Keratinocyte (primary cell): ENCODE measurements at regions not wholly inside any gene's neighbourhood (a gene's known extent, or its start where the extent isn't known, plus 50 kb on each side); places are given as distances from the start of the nearest gene placed in this dataset.

Experiments
- CTCF ChIP-seq, 3 experiments: IDR thresholded peaks in 1 of 3; conservative IDR thresholded peaks in 1 of 3; optimal IDR thresholded peaks in 1 of 3; 2 replicates in 2 of 3; 3 replicates in 1 of 3; pipeline versions ENCODE3 to v1.5.1; 2011; ENCODE audit warnings: low read length in 3 of 3, mild to moderate bottlenecking in 3 of 3, moderate library complexity in 2 of 3, control low read depth in 1 of 3, inconsistent platforms in 1 of 3; ENCODE audit not compliant: insufficient read depth in 2 of 3; ENCODE audit errors: extremely low read depth in 1 of 3
- EZH2 ChIP-seq: IDR thresholded peaks from one replicate; pipeline ENCODE4 v1.6.1; 2012; ENCODE audit warnings: inconsistent platforms, mild to moderate bottlenecking, low read length, moderate library complexity

- no peak for TF ChIP-seq CTCF (optimal IDR thresholded peaks at IDR 0.05 in 1 of 3, IDR thresholded peaks at IDR 0.05 in 1 of 3, conservative IDR thresholded peaks at IDR 0.05 in 1 of 3; ENCODE audit: extremely low read depth in 1 of 3, insufficient read depth in 2 of 3, low read length in 3 of 3)
- no peak for TF ChIP-seq EZH2
These were observed 126.7 kb downstream of the DDX1 start for GRCh38 chr2:15718103-15718943.
